ENCODE measurements at regions not wholly inside any gene's neighbourhood (a gene's known extent, or its start where the extent isn't known, plus 50 kb on each side); places are given as distances from the start of the nearest gene placed in this dataset.

- TF ChIP-seq ELF1 (CRISPR knock-in tag; IDR thresholded peaks at IDR 0.05) (no peak), ZNF710 (CRISPR knock-in tag; IDR thresholded peaks at IDR 0.05; ENCODE audit: borderline replicate concordance) (0 out of 2 replicates have a peak, but pooled peaks have one; percentile 5), ZNF350 (CRISPR knock-in tag; IDR thresholded peaks at IDR 0.05; ENCODE audit: borderline replicate concordance, low read depth) (peak; percentile 24; the same call in 1 of the 2 replicates), ZNF281 (CRISPR knock-in tag; IDR thresholded peaks at IDR 0.05; ENCODE audit: borderline replicate concordance) (no peak), YEATS4 (CRISPR knock-in tag; IDR thresholded peaks at IDR 0.05; ENCODE audit: borderline replicate concordance) (no peak), SNAI1 (CRISPR knock-in tag; IDR thresholded peaks at IDR 0.05; ENCODE audit: borderline replicate concordance) (no peak), ZSCAN31 (CRISPR knock-in tag; IDR thresholded peaks at IDR 0.05; ENCODE audit: low read depth) (0 out of 2 replicates have a peak, but pooled peaks have one; percentile 33), TBX3 (IDR thresholded peaks at IDR 0.05; ENCODE audit: borderline replicate concordance) (no peak), ZNF878 (CRISPR knock-in tag; IDR thresholded peaks at IDR 0.05) (0 out of 2 replicates have a peak, but pooled peaks have one; percentile 57), SOX13 (IDR thresholded peaks at IDR 0.05) (no peak), SOX13 (CRISPR knock-in tag; conservative IDR thresholded peaks at IDR 0.05 in 1 of 2, IDR thresholded peaks at IDR 0.05 in 1 of 2) (0 out of 4 replicates have a peak, but pooled peaks of 1 of the 2 experiments have one; percentile 17), CTCF (CRISPR knock-in tag; IDR thresholded peaks at IDR 0.05) (0 out of 2 replicates have a peak, but pooled peaks have one; percentile 16), MTA1 (CRISPR knock-in tag; IDR thresholded peaks at IDR 0.05; ENCODE audit: borderline replicate concordance) (no peak), ZNF441 (CRISPR knock-in tag; IDR thresholded peaks at IDR 0.05; ENCODE audit: borderline replicate concordance) (no peak), ZNF660 (CRISPR knock-in tag; IDR thresholded peaks at IDR 0.05; ENCODE audit: borderline replicate concordance, low read depth) (no peak), TFAP4 (IDR thresholded peaks at IDR 0.05; ENCODE audit: borderline replicate concordance, low read depth) (no peak), ZMYM4 (CRISPR knock-in tag; IDR thresholded peaks at IDR 0.05) (peak; percentile 22; the same call in 1 of the 2 replicates), ZFP90 (CRISPR knock-in tag; IDR thresholded peaks at IDR 0.05; ENCODE audit: borderline replicate concordance) (no peak), STAT5B (CRISPR knock-in tag; IDR thresholded peaks at IDR 0.05) (no peak)
These were observed 94.0 kb upstream of the UMPS start (continued) for GRCh38 chr3:124636101-124636862.

Data from HepG2 (cell line).